ENCODE measurements at regions not wholly inside any gene's neighbourhood (a gene's known extent, or its start where the extent isn't known, plus 50 kb on each side); places are given as distances from the start of the nearest gene placed in this dataset.

DNA sequence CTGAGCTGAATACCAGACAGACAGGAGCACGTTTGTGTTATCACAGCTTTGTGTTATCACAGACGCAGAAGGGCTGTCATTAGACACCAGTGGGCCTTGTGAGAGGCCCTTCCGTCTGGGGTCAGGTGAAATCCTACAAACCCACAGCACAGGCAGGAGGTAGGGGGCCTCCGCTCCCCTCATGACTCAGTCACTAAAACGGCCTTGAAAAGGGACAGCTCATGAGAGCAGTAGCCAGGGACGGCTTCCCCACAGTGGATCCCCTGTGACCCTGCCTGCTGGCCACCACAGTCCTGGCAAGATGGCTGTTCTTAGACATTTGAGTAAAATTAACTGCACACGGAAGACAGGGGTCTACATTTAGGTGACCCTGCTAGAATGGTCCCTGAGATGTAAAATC lies 215.8 kb upstream of the PPP2R2D start:
- Mint-ChIP-seq H3K9me3 (ENCODE audit: unreplicated experiment) (peaks cover 33% of the 10 kb centered on the region), H3K27ac (ENCODE audit: unreplicated experiment) (no peak overlapping the region), H3K36me3 (ENCODE audit: unreplicated experiment) (no peaks in the 10 kb centered on the region), H3K4me1 (ENCODE audit: unreplicated experiment) (no peaks in the 10 kb centered on the region), H3K4me3 (ENCODE audit: unreplicated experiment) (no peak overlapping the region), H3K27me3 (ENCODE audit: unreplicated experiment) (no peaks in the 10 kb centered on the region)
- TF ChIP-seq, protein P1, sequence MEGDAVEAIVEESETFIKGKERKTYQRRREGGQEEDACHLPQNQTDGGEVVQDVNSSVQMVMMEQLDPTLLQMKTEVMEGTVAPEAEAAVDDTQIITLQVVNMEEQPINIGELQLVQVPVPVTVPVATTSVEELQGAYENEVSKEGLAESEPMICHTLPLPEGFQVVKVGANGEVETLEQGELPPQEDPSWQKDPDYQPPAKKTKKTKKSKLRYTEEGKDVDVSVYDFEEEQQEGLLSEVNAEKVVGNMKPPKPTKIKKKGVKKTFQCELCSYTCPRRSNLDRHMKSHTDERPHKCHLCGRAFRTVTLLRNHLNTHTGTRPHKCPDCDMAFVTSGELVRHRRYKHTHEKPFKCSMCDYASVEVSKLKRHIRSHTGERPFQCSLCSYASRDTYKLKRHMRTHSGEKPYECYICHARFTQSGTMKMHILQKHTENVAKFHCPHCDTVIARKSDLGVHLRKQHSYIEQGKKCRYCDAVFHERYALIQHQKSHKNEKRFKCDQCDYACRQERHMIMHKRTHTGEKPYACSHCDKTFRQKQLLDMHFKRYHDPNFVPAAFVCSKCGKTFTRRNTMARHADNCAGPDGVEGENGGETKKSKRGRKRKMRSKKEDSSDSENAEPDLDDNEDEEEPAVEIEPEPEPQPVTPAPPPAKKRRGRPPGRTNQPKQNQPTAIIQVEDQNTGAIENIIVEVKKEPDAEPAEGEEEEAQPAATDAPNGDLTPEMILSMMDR (IDR thresholded peaks at IDR 0.05), result no peak
- no peak for DNase-seq (ENCODE audit: extremely low spot score, unreplicated experiment)

DNA sequence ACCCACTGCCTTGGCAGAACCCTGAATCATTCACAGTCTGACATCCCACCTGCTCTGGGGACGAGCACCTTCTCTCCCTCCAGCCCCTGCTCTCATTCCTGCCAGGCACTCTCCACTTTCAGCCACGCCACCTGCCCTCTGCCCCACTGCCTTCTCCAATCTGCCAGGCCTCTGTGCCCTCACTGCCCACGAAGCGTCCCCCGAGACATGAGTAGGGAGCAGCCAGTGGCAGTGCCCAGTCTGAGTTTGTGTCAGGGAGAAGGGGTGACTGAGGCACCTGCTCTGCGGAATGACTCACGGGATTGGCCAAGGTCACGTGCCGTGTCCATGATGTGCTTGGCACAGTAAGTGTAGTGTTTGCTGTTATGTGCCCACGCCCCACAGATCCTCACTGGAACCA lies 215.2 kb upstream of the PPP2R2D start:
- H3K36me3 Mint-ChIP-seq (ENCODE audit: unreplicated experiment), result no peaks in the 10 kb centered on the region
- peaks cover 38% of the 10 kb centered on the region for H3K9me3 Mint-ChIP-seq (ENCODE audit: unreplicated experiment)
- H3K4me1 Mint-ChIP-seq (ENCODE audit: unreplicated experiment), result no peaks in the 10 kb centered on the region
- H3K4me3 Mint-ChIP-seq (ENCODE audit: unreplicated experiment), result no peak overlapping the region
- DNase-seq (ENCODE audit: extremely low spot score, unreplicated experiment), result no peak
- TF ChIP-seq, protein P1 (IDR thresholded peaks at IDR 0.05), result no peak
- H3K27me3 Mint-ChIP-seq (ENCODE audit: unreplicated experiment), result no peaks in the 10 kb centered on the region
- H3K27ac Mint-ChIP-seq (ENCODE audit: unreplicated experiment), result no peak overlapping the region

DNA sequence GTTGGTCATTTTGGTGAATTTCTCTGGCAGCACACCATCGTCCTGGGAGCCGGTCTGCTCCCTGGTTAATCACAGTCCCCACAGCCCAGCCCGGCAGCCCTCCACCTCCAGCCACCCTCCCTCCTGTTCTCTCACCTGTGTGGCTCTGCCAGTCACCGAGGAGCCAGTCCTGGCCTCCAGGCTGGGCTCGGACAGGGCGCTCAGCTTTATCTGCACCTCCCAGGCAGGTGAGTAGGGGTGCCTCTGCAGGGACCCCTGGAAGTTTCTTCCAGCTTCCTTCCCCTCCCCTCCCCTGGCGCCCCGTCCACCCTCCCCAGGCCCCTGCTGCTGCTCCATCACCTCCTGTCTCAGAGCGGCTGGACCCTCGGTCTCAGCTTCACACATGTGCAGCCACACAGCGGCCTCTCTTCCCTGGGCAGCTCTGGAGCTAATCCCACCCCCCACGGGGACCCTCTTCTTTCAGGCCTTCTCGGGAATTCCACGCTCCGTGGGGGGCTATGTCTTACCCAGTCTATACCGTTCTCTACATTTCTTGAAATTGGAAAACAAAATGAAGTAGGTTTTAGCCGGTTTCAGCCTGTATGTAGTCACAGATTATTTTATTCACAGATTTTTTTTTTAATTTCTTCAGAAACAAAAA lies 213.9 kb upstream of the PPP2R2D start:
- H3K9me3 Mint-ChIP-seq (ENCODE audit: unreplicated experiment), result peaks cover 38% of the 10 kb centered on the region
- H3K27ac Mint-ChIP-seq (ENCODE audit: unreplicated experiment), result no peak overlapping the region
- DNase-seq (ENCODE audit: extremely low spot score, unreplicated experiment), result no peak
- H3K36me3 Mint-ChIP-seq (ENCODE audit: unreplicated experiment), result no peaks in the 10 kb centered on the region
- H3K4me1 Mint-ChIP-seq (ENCODE audit: unreplicated experiment), result no peaks in the 10 kb centered on the region
- TF ChIP-seq, protein P1 (IDR thresholded peaks at IDR 0.05), result no peak
- H3K27me3 Mint-ChIP-seq (ENCODE audit: unreplicated experiment), result no peaks in the 10 kb centered on the region
- H3K4me3 Mint-ChIP-seq (ENCODE audit: unreplicated experiment), result no peak overlapping the region

DNA sequence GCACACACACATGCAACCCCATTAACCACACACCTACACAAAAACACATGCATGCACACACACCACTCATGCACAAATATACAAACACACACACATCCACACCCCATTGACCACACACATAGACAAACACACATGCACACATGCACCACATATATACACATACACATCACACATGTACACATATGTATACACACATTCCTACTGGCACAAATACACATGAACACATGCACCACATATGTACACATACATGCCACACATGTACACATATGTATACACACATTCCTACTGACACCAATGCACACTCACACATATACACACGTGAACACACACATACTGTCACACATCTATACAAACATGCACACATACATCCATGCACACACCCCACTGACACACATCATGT lies 212.5 kb upstream of the PPP2R2D start:
- H3K9me3 Mint-ChIP-seq (ENCODE audit: unreplicated experiment), result peaks cover 37% of the 10 kb centered on the region
- TF ChIP-seq, protein P1 (IDR thresholded peaks at IDR 0.05), result no peak
- H3K27ac Mint-ChIP-seq (ENCODE audit: unreplicated experiment), result no peak overlapping the region

DNA sequence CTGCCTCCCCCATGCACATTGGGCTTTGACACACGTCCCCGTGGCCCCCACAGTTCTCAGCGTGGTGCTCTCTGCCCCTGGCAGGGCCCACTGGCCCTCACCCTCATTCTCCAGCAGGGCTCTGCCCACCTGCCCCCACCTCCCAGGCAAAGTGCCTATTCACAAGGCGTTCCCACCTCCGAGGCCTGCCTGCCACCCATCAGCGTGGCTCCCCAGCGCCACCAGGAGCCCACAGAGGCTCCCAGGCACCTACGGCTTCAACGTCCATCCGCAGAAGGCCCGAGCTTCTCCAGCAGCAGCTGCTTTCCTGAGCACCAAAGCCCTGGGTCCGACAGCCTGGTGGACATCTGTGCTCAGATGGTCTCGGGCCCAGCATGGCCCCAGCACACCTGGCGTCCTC lies 211.8 kb upstream of the PPP2R2D start:
- H3K9me3 Mint-ChIP-seq (ENCODE audit: unreplicated experiment), result peaks cover 40% of the 10 kb centered on the region
- H3K4me1 Mint-ChIP-seq (ENCODE audit: unreplicated experiment), result no peaks in the 10 kb centered on the region
- DNase-seq (ENCODE audit: extremely low spot score, unreplicated experiment), result no peak
- TF ChIP-seq, protein P1 (IDR thresholded peaks at IDR 0.05), result no peak
- H3K27ac Mint-ChIP-seq (ENCODE audit: unreplicated experiment), result no peak overlapping the region
- no peaks in the 10 kb centered on the region for H3K27me3 Mint-ChIP-seq (ENCODE audit: unreplicated experiment)
- no peak overlapping the region for H3K4me3 Mint-ChIP-seq (ENCODE audit: unreplicated experiment)
- H3K36me3 Mint-ChIP-seq (ENCODE audit: unreplicated experiment), result peaks cover 4% of the 10 kb centered on the region

More for the DNA sequence above, 212.5 kb upstream of the PPP2R2D start:
- H3K4me1 Mint-ChIP-seq (ENCODE audit: unreplicated experiment), result no peaks in the 10 kb centered on the region
- peaks cover 4% of the 10 kb centered on the region for H3K36me3 Mint-ChIP-seq (ENCODE audit: unreplicated experiment)
- DNase-seq (ENCODE audit: extremely low spot score, unreplicated experiment), result no peak
- no peaks in the 10 kb centered on the region for H3K27me3 Mint-ChIP-seq (ENCODE audit: unreplicated experiment)
- no peak overlapping the region for H3K4me3 Mint-ChIP-seq (ENCODE audit: unreplicated experiment)

All from osteocyte (in vitro differentiated cells).